ENCODE measurements at regions not wholly inside any gene's neighbourhood (a gene's known extent, or its start where the extent isn't known, plus 50 kb on each side); places are given as distances from the start of the nearest gene placed in this dataset.

- no peaks in the 10 kb centered on the region for H3K27me3 ChIP-seq (ENCODE audit: insufficient read depth, insufficient read length)
- no peaks in the 10 kb centered on the region for H3K36me3 ChIP-seq (ENCODE audit: insufficient read depth, insufficient read length, low read length)
- H3K4me3 ChIP-seq (ENCODE audit: insufficient read length, low read depth) = no peak overlapping the region
- H3K9me3 ChIP-seq (ENCODE audit: insufficient read depth, low read length) = peaks cover under 1% of the 10 kb centered on the region; the same call in 1 of the 2 replicates
- H3K4me1 ChIP-seq (ENCODE audit: insufficient read depth, insufficient read length) = no peaks in the 10 kb centered on the region
- H3K9ac ChIP-seq (ENCODE audit: insufficient read length, low read depth) = no peak overlapping the region
- no peak for DNase-seq (ENCODE audit: low read depth, low spot score)
- TF ChIP-seq ZNF274 (IDR thresholded peaks at IDR 0.05; ENCODE audit: low read depth, low read length) = no peak
- TF ChIP-seq SUZ12 (IDR thresholded peaks at IDR 0.05; ENCODE audit: extremely low read depth, insufficient read depth, insufficient read length) = no peak
- TF ChIP-seq YY1 (IDR thresholded peaks at IDR 0.05; ENCODE audit: insufficient read depth, insufficient read length) = no peak
These were observed 453.3 kb upstream of the INTU start for GRCh38 chr4:127179256-127180087.

- no peaks in the 10 kb centered on the region for H3K36me3 ChIP-seq (ENCODE audit: insufficient read depth, insufficient read length, low read length)
- DNase-seq (ENCODE audit: low read depth, low spot score) = no peak
These were observed 451.8 kb upstream of the INTU start for GRCh38 chr4:127181001-127181400.

DNA sequence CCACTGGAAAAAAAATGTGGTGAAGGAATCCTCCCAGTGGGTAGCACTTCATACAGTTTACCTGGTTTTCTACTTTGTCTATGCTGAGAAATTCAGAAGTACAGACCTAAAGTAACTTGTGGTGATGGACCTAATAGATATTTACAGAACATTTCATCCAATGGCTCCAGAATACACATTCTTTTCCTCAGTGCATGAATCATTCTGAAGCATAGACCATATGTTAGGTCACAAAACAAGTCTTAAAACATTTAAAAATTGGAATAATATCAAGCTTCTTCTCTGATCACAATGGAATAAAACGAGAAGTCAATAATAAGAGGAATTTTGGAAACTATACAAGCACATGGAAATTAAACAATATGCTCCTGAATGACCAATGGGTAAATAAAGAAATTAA lies 450.1 kb upstream of the INTU start:
- no peak overlapping the region for H3K9ac ChIP-seq (ENCODE audit: insufficient read length, low read depth)
- no peak for TF ChIP-seq ZNF274 (IDR thresholded peaks at IDR 0.05; ENCODE audit: low read depth, low read length)
- TF ChIP-seq YY1 (IDR thresholded peaks at IDR 0.05; ENCODE audit: insufficient read depth, insufficient read length) = no peak
- TF ChIP-seq SUZ12 (IDR thresholded peaks at IDR 0.05; ENCODE audit: extremely low read depth, insufficient read depth, insufficient read length) = no peak
- DNase-seq (ENCODE audit: low read depth, low spot score) = no peak

More at GRCh38 chr4:127181001-127181400, 451.8 kb upstream of the INTU start:
- H3K27me3 ChIP-seq (ENCODE audit: insufficient read depth, insufficient read length) = no peaks in the 10 kb centered on the region
- TF ChIP-seq SUZ12 (IDR thresholded peaks at IDR 0.05; ENCODE audit: extremely low read depth, insufficient read depth, insufficient read length) (no peak), ZNF274 (IDR thresholded peaks at IDR 0.05; ENCODE audit: low read depth, low read length) (no peak), YY1 (IDR thresholded peaks at IDR 0.05; ENCODE audit: insufficient read depth, insufficient read length) (no peak)
- no peak overlapping the region for H3K9ac ChIP-seq (ENCODE audit: insufficient read length, low read depth)
- H3K4me1 ChIP-seq (ENCODE audit: insufficient read depth, insufficient read length) = no peaks in the 10 kb centered on the region
- peaks cover 14% of the 10 kb centered on the region; the same call in 1 of the 2 replicates for H3K9me3 ChIP-seq (ENCODE audit: insufficient read depth, low read length)
- no peak overlapping the region for H3K4me3 ChIP-seq (ENCODE audit: insufficient read length, low read depth)

GRCh38 chr4:127188847-127189246 lies 443.9 kb upstream of the INTU start:
- Histone ChIP-seq H3K9ac (ENCODE audit: insufficient read length, low read depth) (no peak overlapping the region), H3K9me3 (ENCODE audit: insufficient read depth, low read length) (peaks cover 18% of the 10 kb centered on the region; the same call in 1 of the 2 replicates), H3K27me3 (ENCODE audit: insufficient read depth, insufficient read length) (no peaks in the 10 kb centered on the region), H3K4me3 (ENCODE audit: insufficient read length, low read depth) (no peak overlapping the region), H3K4me1 (ENCODE audit: insufficient read depth, insufficient read length) (no peaks in the 10 kb centered on the region), H3K36me3 (ENCODE audit: insufficient read depth, insufficient read length, low read length) (no peaks in the 10 kb centered on the region)
- DNase-seq (ENCODE audit: low read depth, low spot score) = no peak
- TF ChIP-seq SUZ12 (IDR thresholded peaks at IDR 0.05; ENCODE audit: extremely low read depth, insufficient read depth, insufficient read length) (no peak), YY1 (IDR thresholded peaks at IDR 0.05; ENCODE audit: insufficient read depth, insufficient read length) (no peak), ZNF274 (IDR thresholded peaks at IDR 0.05; ENCODE audit: low read depth, low read length) (no peak)

More for the DNA sequence above, 450.1 kb upstream of the INTU start:
- Histone ChIP-seq H3K4me3 (ENCODE audit: insufficient read length, low read depth) (no peak overlapping the region), H3K27me3 (ENCODE audit: insufficient read depth, insufficient read length) (no peaks in the 10 kb centered on the region), H3K9me3 (ENCODE audit: insufficient read depth, low read length) (peaks cover 18% of the 10 kb centered on the region; the same call in 1 of the 2 replicates), H3K4me1 (ENCODE audit: insufficient read depth, insufficient read length) (no peaks in the 10 kb centered on the region), H3K36me3 (ENCODE audit: insufficient read depth, insufficient read length, low read length) (no peaks in the 10 kb centered on the region)

- H3K4me1 ChIP-seq (ENCODE audit: insufficient read depth, insufficient read length) = no peaks in the 10 kb centered on the region
These were observed 438.5 kb upstream of the INTU start for GRCh38 chr4:127194281-127194680.

GRCh38 chr4:127196655-127197352 lies 436.0 kb upstream of the INTU start:
- Histone ChIP-seq H3K36me3 (ENCODE audit: insufficient read depth, insufficient read length, low read length) (no peaks in the 10 kb centered on the region), H3K4me3 (ENCODE audit: insufficient read length, low read depth) (no peak overlapping the region), H3K9me3 (ENCODE audit: insufficient read depth, low read length) (no peaks in the 10 kb centered on the region), H3K4me1 (ENCODE audit: insufficient read depth, insufficient read length) (no peaks in the 10 kb centered on the region), H3K9ac (ENCODE audit: insufficient read length, low read depth) (no peak overlapping the region), H3K27me3 (ENCODE audit: insufficient read depth, insufficient read length) (no peaks in the 10 kb centered on the region)
- no peak for DNase-seq (ENCODE audit: low read depth, low spot score)
- TF ChIP-seq YY1 (IDR thresholded peaks at IDR 0.05; ENCODE audit: insufficient read depth, insufficient read length) (no peak), SUZ12 (IDR thresholded peaks at IDR 0.05; ENCODE audit: extremely low read depth, insufficient read depth, insufficient read length) (no peak)

More at GRCh38 chr4:127194281-127194680, 438.5 kb upstream of the INTU start:
- Histone ChIP-seq H3K4me3 (ENCODE audit: insufficient read length, low read depth) (no peak overlapping the region), H3K9me3 (ENCODE audit: insufficient read depth, low read length) (no peaks in the 10 kb centered on the region), H3K9ac (ENCODE audit: insufficient read length, low read depth) (no peak overlapping the region), H3K27me3 (ENCODE audit: insufficient read depth, insufficient read length) (no peaks in the 10 kb centered on the region), H3K36me3 (ENCODE audit: insufficient read depth, insufficient read length, low read length) (no peaks in the 10 kb centered on the region)
- no peak for DNase-seq (ENCODE audit: low read depth, low spot score)
- TF ChIP-seq SUZ12 (IDR thresholded peaks at IDR 0.05; ENCODE audit: extremely low read depth, insufficient read depth, insufficient read length) (no peak), YY1 (IDR thresholded peaks at IDR 0.05; ENCODE audit: insufficient read depth, insufficient read length) (no peak), ZNF274 (IDR thresholded peaks at IDR 0.05; ENCODE audit: low read depth, low read length) (no peak)
